ENCODE measurements at regions not wholly inside any gene's neighbourhood (a gene's known extent, or its start where the extent isn't known, plus 50 kb on each side); places are given as distances from the start of the nearest gene placed in this dataset.
"Not testable (repeated sequence)": the region's sequence is repeated elsewhere in the genome, so short reads cannot be mapped to it uniquely, and the experiment has no call there.

DNA sequence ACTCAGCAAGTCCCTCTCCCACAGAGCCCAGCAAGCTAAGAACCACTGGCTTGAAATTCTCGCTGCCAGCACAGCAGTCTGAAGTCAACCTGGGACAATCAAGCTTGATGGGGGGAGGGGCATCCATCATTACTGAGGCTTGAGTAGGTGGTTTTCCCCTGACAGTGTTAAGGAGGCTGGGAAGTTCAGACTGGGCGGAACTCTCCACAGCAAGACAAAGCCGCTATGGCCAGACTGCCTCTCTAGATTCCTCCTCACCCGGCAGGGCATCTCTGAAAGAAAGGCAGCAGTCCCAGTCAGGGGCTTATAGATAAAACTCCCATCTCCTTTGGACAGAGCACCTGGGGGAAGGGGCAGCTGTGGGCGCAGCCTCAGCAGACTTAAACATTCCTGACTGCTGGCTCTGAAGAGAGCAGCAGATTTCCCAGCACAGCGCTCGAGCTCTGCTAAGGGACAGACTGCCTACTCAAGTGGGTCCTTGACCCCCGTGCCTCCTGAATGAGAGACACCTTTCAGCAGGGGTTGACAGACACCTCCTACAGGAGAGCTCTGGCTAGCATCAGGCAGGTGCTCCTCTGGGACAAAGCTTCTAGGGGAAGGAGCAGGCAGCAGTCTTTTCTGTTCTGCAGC, 188.4 kb downstream of the PCTP start:
- H2BK120ac ChIP-seq (ENCODE audit: low read depth, low read length); H3K27ac ChIP-seq (ENCODE audit: low read depth, low read length); H2AK5ac ChIP-seq (ENCODE audit: low read length); H3K79me2 ChIP-seq (ENCODE audit: control insufficient read depth, insufficient read depth, low read length); H3K79me1 ChIP-seq (ENCODE audit: low read length); H3K4me2 ChIP-seq (ENCODE audit: low read length); H3K9ac ChIP-seq (ENCODE audit: low read length); H3K27me3 ChIP-seq (ENCODE audit: insufficient read depth, low read length, poor library complexity); H2BK5ac ChIP-seq (ENCODE audit: low read length); H3K36me3 ChIP-seq (ENCODE audit: control insufficient read depth, insufficient read depth, low read length); H3K4ac ChIP-seq (ENCODE audit: low read depth, low read length); H3K4me1 ChIP-seq (ENCODE audit: control insufficient read depth, low read depth, low read length); H4K8ac ChIP-seq (ENCODE audit: low read depth, low read length); H3K4me3 ChIP-seq (ENCODE audit: low read length); H4K5ac ChIP-seq (ENCODE audit: low read length); H2BK15ac ChIP-seq (replicated peaks; ENCODE audit: low read depth); H3K56ac ChIP-seq (ENCODE audit: low read length); H3K18ac ChIP-seq (ENCODE audit: low read length); H3K23ac ChIP-seq (ENCODE audit: low read length): not testable (repeated sequence)
- no CpG with 5 or more reads among the region's 8 CpGs for WGBS (ENCODE audit: extremely low coverage, insufficient coverage, low lambda C conversion rate)
- peak; percentile 76 for DNase-seq

DNA sequence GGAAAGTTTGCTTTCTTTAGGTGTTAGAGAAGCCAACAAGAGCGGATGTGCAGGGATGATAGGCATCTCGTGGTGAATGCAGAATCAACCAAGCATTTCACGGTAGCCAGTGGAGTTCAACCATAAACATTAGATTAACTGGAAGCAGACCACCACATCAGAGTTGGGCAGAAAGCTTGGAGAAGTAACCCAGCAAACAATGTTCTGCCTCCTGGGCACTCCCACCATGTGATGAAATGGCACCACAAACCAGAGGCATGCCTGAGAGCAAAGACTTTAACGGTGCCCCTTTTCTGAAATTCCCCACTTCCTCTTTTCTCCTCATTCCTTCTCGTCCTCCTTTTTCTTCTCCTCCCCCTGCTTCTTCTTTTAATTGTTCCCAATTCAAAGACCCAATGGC, 193.5 kb upstream of the ANKFN1 start:
- no peak overlapping the region for H2AK5ac ChIP-seq (ENCODE audit: low read length)
- no peak overlapping the region for H3K27ac ChIP-seq (ENCODE audit: low read depth, low read length)
- DNase-seq = no peak
- no peak overlapping the region for H3K4me3 ChIP-seq (ENCODE audit: low read length)
- H3K27me3 ChIP-seq (ENCODE audit: insufficient read depth, low read length, poor library complexity) = no peaks in the 10 kb centered on the region
- H3K9ac ChIP-seq (ENCODE audit: low read length) = no peak overlapping the region
- H3K4ac ChIP-seq (ENCODE audit: low read depth, low read length) = no peak overlapping the region
- H3K18ac ChIP-seq (ENCODE audit: low read length) = no peak overlapping the region
- H3K36me3 ChIP-seq (ENCODE audit: control insufficient read depth, insufficient read depth, low read length) = no peaks in the 10 kb centered on the region
- no peak overlapping the region for H2BK5ac ChIP-seq (ENCODE audit: low read length)
- no peak overlapping the region for H3K56ac ChIP-seq (ENCODE audit: low read length)
- no peaks in the 10 kb centered on the region for H3K79me1 ChIP-seq (ENCODE audit: low read length)
- no peak overlapping the region for H2BK120ac ChIP-seq (ENCODE audit: low read depth, low read length)
- H3K4me1 ChIP-seq (ENCODE audit: control insufficient read depth, low read depth, low read length) = peaks cover 2% of the 10 kb centered on the region
- no peaks in the 10 kb centered on the region for H3K79me2 ChIP-seq (ENCODE audit: control insufficient read depth, insufficient read depth, low read length)
- no peak overlapping the region for H4K5ac ChIP-seq (ENCODE audit: low read length)
- no peak overlapping the region for H4K8ac ChIP-seq (ENCODE audit: low read depth, low read length)
- H2BK15ac ChIP-seq (replicated peaks; ENCODE audit: low read depth) = no peak overlapping the region
- WGBS (ENCODE audit: extremely low coverage, insufficient coverage, low lambda C conversion rate) = no CpG with 5 or more reads among the region's 5 CpGs
- H3K4me2 ChIP-seq (ENCODE audit: low read length) = no peak overlapping the region
- H3K23ac ChIP-seq (ENCODE audit: low read length) = no peak overlapping the region

DNA sequence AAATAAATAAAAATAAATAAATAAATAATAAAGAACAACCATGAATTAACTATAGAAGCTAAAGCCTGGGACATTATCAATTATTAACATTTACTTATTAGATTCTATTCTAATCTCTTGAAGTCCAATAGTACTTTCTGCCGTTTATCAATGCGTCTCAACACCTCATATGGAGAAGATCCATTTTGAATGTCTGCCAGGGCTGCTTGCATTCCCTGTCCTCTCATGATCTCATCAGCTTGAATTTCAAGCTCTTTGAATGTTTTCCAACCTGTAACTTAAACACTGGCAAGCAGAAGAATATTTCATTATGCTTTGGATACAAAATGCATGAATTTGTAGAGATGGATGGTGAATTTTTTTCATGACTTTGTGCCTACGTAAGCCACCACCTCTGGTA, 191.9 kb upstream of the ANKFN1 start:
- Histone ChIP-seq H3K79me1 (ENCODE audit: low read length) (no peaks in the 10 kb centered on the region), H2AK5ac (ENCODE audit: low read length) (no peak overlapping the region), H2BK5ac (ENCODE audit: low read length) (no peak overlapping the region), H3K56ac (ENCODE audit: low read length) (no peak overlapping the region), H3K9ac (ENCODE audit: low read length) (no peak overlapping the region), H3K4me3 (ENCODE audit: low read length) (no peak overlapping the region), H3K27me3 (ENCODE audit: insufficient read depth, low read length, poor library complexity) (no peaks in the 10 kb centered on the region), H3K79me2 (ENCODE audit: control insufficient read depth, insufficient read depth, low read length) (no peaks in the 10 kb centered on the region), H4K5ac (ENCODE audit: low read length) (no peak overlapping the region), H2BK15ac (replicated peaks; ENCODE audit: low read depth) (no peak overlapping the region), H3K4ac (ENCODE audit: low read depth, low read length) (no peak overlapping the region), H3K27ac (ENCODE audit: low read depth, low read length) (no peak overlapping the region), H3K4me1 (ENCODE audit: control insufficient read depth, low read depth, low read length) (peaks cover 2% of the 10 kb centered on the region), H2BK120ac (ENCODE audit: low read depth, low read length) (no peak overlapping the region), H3K36me3 (ENCODE audit: control insufficient read depth, insufficient read depth, low read length) (no peaks in the 10 kb centered on the region), H3K4me2 (ENCODE audit: low read length) (no peak overlapping the region), H3K18ac (ENCODE audit: low read length) (no peak overlapping the region), H3K23ac (ENCODE audit: low read length) (no peak overlapping the region), H4K8ac (ENCODE audit: low read depth, low read length) (no peak overlapping the region)
- no CpG with 5 or more reads among the region's 3 CpGs for WGBS (ENCODE audit: extremely low coverage, insufficient coverage, low lambda C conversion rate)
- no peak for DNase-seq

DNA sequence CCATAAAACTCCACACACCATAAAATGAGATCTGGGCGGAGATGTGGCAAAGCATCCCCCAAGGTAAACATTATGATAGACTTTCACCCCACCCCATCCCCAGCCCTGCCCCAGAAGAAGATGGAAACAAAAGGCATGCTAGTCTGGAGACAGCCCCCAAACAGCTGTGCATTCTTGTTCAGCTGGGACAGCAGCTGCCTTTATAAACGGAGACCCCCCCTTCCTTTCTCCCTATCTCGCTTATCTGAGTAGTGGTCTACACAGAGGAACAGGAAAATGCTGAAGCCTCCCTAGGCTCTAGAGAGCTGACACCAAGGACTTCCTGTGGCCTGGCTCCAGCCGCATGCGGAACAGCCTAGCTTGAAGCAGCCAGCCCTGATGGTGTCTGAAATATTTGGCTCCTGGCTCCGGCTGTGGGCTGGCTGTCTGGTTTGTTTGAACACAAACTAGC, 190.3 kb upstream of the ANKFN1 start:
- no peak overlapping the region for H4K5ac ChIP-seq (ENCODE audit: low read length)
- H3K27me3 ChIP-seq (ENCODE audit: insufficient read depth, low read length, poor library complexity) = no peaks in the 10 kb centered on the region
- DNase-seq = no peak
- no peak overlapping the region for H3K4ac ChIP-seq (ENCODE audit: low read depth, low read length)
- no CpG with 5 or more reads among the region's 6 CpGs for WGBS (ENCODE audit: extremely low coverage, insufficient coverage, low lambda C conversion rate)
- no peak overlapping the region for H3K9ac ChIP-seq (ENCODE audit: low read length)
- H3K23ac ChIP-seq (ENCODE audit: low read length) = no peak overlapping the region
- H3K4me2 ChIP-seq (ENCODE audit: low read length) = no peak overlapping the region
- no peaks in the 10 kb centered on the region for H3K79me1 ChIP-seq (ENCODE audit: low read length)
- no peak overlapping the region for H2BK120ac ChIP-seq (ENCODE audit: low read depth, low read length)
- H2BK5ac ChIP-seq (ENCODE audit: low read length) = no peak overlapping the region
- H3K18ac ChIP-seq (ENCODE audit: low read length) = no peak overlapping the region
- peaks cover 2% of the 10 kb centered on the region for H3K4me1 ChIP-seq (ENCODE audit: control insufficient read depth, low read depth, low read length)
- H2AK5ac ChIP-seq (ENCODE audit: low read length) = no peak overlapping the region
- no peak overlapping the region for H2BK15ac ChIP-seq (replicated peaks; ENCODE audit: low read depth)
- no peaks in the 10 kb centered on the region for H3K36me3 ChIP-seq (ENCODE audit: control insufficient read depth, insufficient read depth, low read length)
- H3K4me3 ChIP-seq (ENCODE audit: low read length) = no peak overlapping the region
- no peaks in the 10 kb centered on the region for H3K79me2 ChIP-seq (ENCODE audit: control insufficient read depth, insufficient read depth, low read length)
- no peak overlapping the region for H3K56ac ChIP-seq (ENCODE audit: low read length)
- H4K8ac ChIP-seq (ENCODE audit: low read depth, low read length) = no peak overlapping the region
- H3K27ac ChIP-seq (ENCODE audit: low read depth, low read length) = no peak overlapping the region

DNA sequence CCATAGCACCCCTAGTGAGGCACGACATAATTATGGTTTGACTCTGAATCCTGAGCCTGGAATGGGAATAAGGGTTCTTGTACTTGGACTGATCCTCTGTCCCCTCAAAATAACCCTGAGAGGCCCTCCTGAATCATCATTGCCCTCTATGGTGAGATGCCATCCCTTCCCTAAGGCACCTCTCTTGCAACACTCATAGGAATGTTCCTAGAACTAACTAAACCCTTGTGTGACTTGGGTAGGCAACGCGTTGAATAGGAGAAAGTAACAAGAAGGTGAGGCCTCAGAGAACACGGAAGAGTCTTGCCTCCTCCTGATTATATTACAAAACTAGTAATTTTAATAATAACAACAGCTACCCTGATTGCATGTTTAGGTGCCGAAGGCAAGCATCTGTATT, 189.1 kb upstream of the ANKFN1 start:
- Histone ChIP-seq H3K4me2 (ENCODE audit: low read length) (no peak overlapping the region), H3K56ac (ENCODE audit: low read length) (no peak overlapping the region), H3K27me3 (ENCODE audit: insufficient read depth, low read length, poor library complexity) (no peaks in the 10 kb centered on the region), H4K5ac (ENCODE audit: low read length) (no peak overlapping the region), H3K23ac (ENCODE audit: low read length) (no peak overlapping the region), H3K79me1 (ENCODE audit: low read length) (no peaks in the 10 kb centered on the region), H2BK5ac (ENCODE audit: low read length) (no peak overlapping the region), H3K27ac (ENCODE audit: low read depth, low read length) (no peak overlapping the region), H3K9ac (ENCODE audit: low read length) (no peak overlapping the region), H3K4me1 (ENCODE audit: control insufficient read depth, low read depth, low read length) (no peaks in the 10 kb centered on the region), H3K79me2 (ENCODE audit: control insufficient read depth, insufficient read depth, low read length) (no peaks in the 10 kb centered on the region), H3K36me3 (ENCODE audit: control insufficient read depth, insufficient read depth, low read length) (no peaks in the 10 kb centered on the region), H2BK15ac (replicated peaks; ENCODE audit: low read depth) (no peak overlapping the region), H3K4ac (ENCODE audit: low read depth, low read length) (no peak overlapping the region), H4K8ac (ENCODE audit: low read depth, low read length) (no peak overlapping the region), H2BK120ac (ENCODE audit: low read depth, low read length) (no peak overlapping the region), H3K18ac (ENCODE audit: low read length) (no peak overlapping the region), H3K4me3 (ENCODE audit: low read length) (no peak overlapping the region), H2AK5ac (ENCODE audit: low read length) (no peak overlapping the region)
- no peak for DNase-seq
- no CpG with 5 or more reads among the region's 5 CpGs for WGBS (ENCODE audit: extremely low coverage, insufficient coverage, low lambda C conversion rate)

DNA sequence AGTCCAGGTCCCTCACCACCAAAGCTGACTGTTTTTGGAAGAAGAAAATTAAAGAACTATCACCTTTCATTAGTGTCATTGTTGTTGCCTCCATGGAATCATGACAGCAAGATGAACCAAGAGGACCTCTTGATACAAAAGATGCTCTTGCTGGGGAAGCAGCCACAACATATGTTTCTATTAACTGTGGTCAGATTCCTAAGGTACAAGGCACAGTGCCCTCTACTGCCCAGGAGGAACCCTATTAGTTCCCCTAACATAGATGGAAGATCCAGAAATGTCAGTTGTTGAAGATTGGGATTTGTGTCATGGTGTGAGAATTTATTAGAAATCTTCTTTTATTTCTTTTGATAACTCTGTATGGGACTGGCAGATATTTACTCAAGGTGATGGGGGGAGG, 188.2 kb upstream of the ANKFN1 start:
- Histone ChIP-seq H2BK5ac (ENCODE audit: low read length) (no peak overlapping the region), H2BK120ac (ENCODE audit: low read depth, low read length) (no peak overlapping the region), H3K4ac (ENCODE audit: low read depth, low read length) (no peak overlapping the region), H2AK5ac (ENCODE audit: low read length) (no peak overlapping the region), H3K36me3 (ENCODE audit: control insufficient read depth, insufficient read depth, low read length) (no peaks in the 10 kb centered on the region), H3K27ac (ENCODE audit: low read depth, low read length) (no peak overlapping the region), H3K27me3 (ENCODE audit: insufficient read depth, low read length, poor library complexity) (no peaks in the 10 kb centered on the region), H3K56ac (ENCODE audit: low read length) (no peak overlapping the region), H3K79me2 (ENCODE audit: control insufficient read depth, insufficient read depth, low read length) (no peaks in the 10 kb centered on the region), H3K4me3 (ENCODE audit: low read length) (no peak overlapping the region), H3K18ac (ENCODE audit: low read length) (no peak overlapping the region), H3K79me1 (ENCODE audit: low read length) (no peaks in the 10 kb centered on the region), H3K23ac (ENCODE audit: low read length) (no peak overlapping the region), H3K4me2 (ENCODE audit: low read length) (no peak overlapping the region), H4K5ac (ENCODE audit: low read length) (no peak overlapping the region), H4K8ac (ENCODE audit: low read depth, low read length) (no peak overlapping the region), H3K9ac (ENCODE audit: low read length) (no peak overlapping the region), H3K4me1 (ENCODE audit: control insufficient read depth, low read depth, low read length) (no peaks in the 10 kb centered on the region), H2BK15ac (replicated peaks; ENCODE audit: low read depth) (no peak overlapping the region)
- no peak for DNase-seq

All from mesendoderm (in vitro differentiated cells).